ENCODE measurements at regions not wholly inside any gene's neighbourhood (a gene's known extent, or its start where the extent isn't known, plus 50 kb on each side); places are given as distances from the start of the nearest gene placed in this dataset.

GRCh38 chr6:97586344-97586743 is 303.3 kb upstream of the MMS22L start:
- TF ChIP-seq CSRNP3 (CRISPR knock-in tag; IDR thresholded peaks at IDR 0.05) (no peak), POU6F1 (CRISPR knock-in tag; IDR thresholded peaks at IDR 0.05; ENCODE audit: borderline replicate concordance, low read depth) (no peak), GLIS3 (CRISPR knock-in tag; IDR thresholded peaks at IDR 0.05) (no peak), BACH2 (CRISPR knock-in tag; IDR thresholded peaks at IDR 0.05; ENCODE audit: borderline replicate concordance) (no peak), SNAI2 (CRISPR knock-in tag; IDR thresholded peaks at IDR 0.05) (no peak), TCF4 (CRISPR knock-in tag; IDR thresholded peaks at IDR 0.05; ENCODE audit: borderline replicate concordance) (no peak), PATZ1 (CRISPR knock-in tag; IDR thresholded peaks at IDR 0.05; ENCODE audit: borderline replicate concordance) (no peak), OSR1 (CRISPR knock-in tag; IDR thresholded peaks at IDR 0.05) (no peak), ZFP3 (CRISPR knock-in tag; IDR thresholded peaks at IDR 0.05) (no peak), ZC3H10 (CRISPR knock-in tag; IDR thresholded peaks at IDR 0.05) (no peak), PPARA (CRISPR knock-in tag; IDR thresholded peaks at IDR 0.05; ENCODE audit: borderline replicate concordance) (no peak), ZNF8 (CRISPR knock-in tag; IDR thresholded peaks at IDR 0.05) (no peak), RARB (CRISPR knock-in tag; IDR thresholded peaks at IDR 0.05) (no peak), ESRRG (CRISPR knock-in tag; IDR thresholded peaks at IDR 0.05) (no peak)

Measured in SK-N-SH treated with all-trans-retinoic acid at 6 μM for 48 hours (cell line).